Glutamatergic neuron (in vitro differentiated cells): ENCODE measurements at regions not wholly inside any gene's neighbourhood (a gene's known extent, or its start where the extent isn't known, plus 50 kb on each side); places are given as distances from the start of the nearest gene placed in this dataset.

Source experiments
- DNase-seq: peaks from one replicate; pipeline ENCODE4 v3.0.0; 2022
- H3K27ac Mint-ChIP-seq: one replicate; pipeline ENCODE4 v1.8.0; 2020; ENCODE audit warnings: mild to moderate bottlenecking, mixed read lengths, inconsistent platforms; ENCODE audit not compliant: unreplicated experiment
- H3K27me3 Mint-ChIP-seq: one replicate; pipeline ENCODE4 v1.8.0; 2020; ENCODE audit warnings: mild to moderate bottlenecking, moderate library complexity, mixed read lengths, inconsistent platforms; ENCODE audit not compliant: unreplicated experiment
- H3K36me3 Mint-ChIP-seq: one replicate; pipeline ENCODE4 v1.8.0; 2020; ENCODE audit warnings: mild to moderate bottlenecking, mixed read lengths, inconsistent platforms; ENCODE audit not compliant: unreplicated experiment
- H3K4me1 Mint-ChIP-seq: one replicate; pipeline ENCODE4 v1.8.0; 2020; ENCODE audit warnings: mild to moderate bottlenecking, low read depth, mixed read lengths, inconsistent platforms; ENCODE audit not compliant: unreplicated experiment
- H3K4me3 Mint-ChIP-seq: one replicate; pipeline ENCODE4 v1.8.0; 2020; ENCODE audit warnings: mild to moderate bottlenecking, mixed read lengths, inconsistent platforms; ENCODE audit not compliant: unreplicated experiment
- H3K9me3 Mint-ChIP-seq: one replicate; pipeline ENCODE4 v1.8.0; 2020; ENCODE audit warnings: mild to moderate bottlenecking, moderate library complexity, mixed read lengths, inconsistent platforms; ENCODE audit not compliant: unreplicated experiment
- TF ChIP-seq, protein P1 (sequence below): fragments of 200-600 bp; sonication (generic); IDR thresholded peaks from one replicate; pipeline ENCODE4 v1.5.0; 2021; ENCODE audit not compliant: partially characterized antibody, unreplicated experiment

DNA sequence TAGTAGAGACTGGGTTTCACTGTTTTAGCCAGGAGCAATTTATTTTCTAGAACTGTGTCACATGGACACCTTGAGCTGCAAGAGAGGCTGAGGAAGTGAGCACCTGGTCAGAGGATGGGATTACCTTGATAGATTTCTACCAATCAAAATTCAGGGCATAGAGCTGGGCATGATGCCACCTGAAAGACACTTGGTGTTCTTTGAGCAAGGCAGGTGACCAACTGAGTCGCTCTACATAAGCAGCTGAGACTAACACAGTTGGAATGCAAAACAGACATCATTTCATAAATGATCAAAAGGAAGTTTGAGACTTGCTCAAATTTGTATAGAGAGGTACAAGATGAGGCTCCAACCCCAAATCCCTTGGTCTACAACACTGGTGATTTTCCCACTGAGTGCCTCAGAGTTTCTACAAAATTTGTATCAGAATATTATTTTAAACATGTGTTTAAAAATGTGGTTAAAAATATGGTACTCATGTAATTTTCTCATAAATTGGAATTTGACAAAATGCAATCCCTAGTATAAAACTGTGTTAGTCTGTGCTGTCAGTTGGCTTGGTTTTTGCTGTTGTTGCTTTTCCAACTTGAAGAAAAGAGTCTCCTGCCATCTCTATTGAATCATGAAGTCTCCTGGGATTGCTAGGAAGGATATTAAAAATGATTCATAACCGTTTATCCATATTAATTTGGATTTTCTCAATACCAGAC lies 156.4 kb upstream of the MDFIC start:
- H3K27me3 Mint-ChIP-seq: no peaks in the 10 kb centered on the region
- H3K36me3 Mint-ChIP-seq: no peaks in the 10 kb centered on the region
- TF ChIP-seq, protein P1, sequence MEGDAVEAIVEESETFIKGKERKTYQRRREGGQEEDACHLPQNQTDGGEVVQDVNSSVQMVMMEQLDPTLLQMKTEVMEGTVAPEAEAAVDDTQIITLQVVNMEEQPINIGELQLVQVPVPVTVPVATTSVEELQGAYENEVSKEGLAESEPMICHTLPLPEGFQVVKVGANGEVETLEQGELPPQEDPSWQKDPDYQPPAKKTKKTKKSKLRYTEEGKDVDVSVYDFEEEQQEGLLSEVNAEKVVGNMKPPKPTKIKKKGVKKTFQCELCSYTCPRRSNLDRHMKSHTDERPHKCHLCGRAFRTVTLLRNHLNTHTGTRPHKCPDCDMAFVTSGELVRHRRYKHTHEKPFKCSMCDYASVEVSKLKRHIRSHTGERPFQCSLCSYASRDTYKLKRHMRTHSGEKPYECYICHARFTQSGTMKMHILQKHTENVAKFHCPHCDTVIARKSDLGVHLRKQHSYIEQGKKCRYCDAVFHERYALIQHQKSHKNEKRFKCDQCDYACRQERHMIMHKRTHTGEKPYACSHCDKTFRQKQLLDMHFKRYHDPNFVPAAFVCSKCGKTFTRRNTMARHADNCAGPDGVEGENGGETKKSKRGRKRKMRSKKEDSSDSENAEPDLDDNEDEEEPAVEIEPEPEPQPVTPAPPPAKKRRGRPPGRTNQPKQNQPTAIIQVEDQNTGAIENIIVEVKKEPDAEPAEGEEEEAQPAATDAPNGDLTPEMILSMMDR: no peak
- DNase-seq: no peak
- no peak overlapping the region for H3K4me3 Mint-ChIP-seq
- H3K27ac Mint-ChIP-seq: no peak overlapping the region
- no peaks in the 10 kb centered on the region for H3K9me3 Mint-ChIP-seq
- H3K4me1 Mint-ChIP-seq: no peaks in the 10 kb centered on the region

DNA sequence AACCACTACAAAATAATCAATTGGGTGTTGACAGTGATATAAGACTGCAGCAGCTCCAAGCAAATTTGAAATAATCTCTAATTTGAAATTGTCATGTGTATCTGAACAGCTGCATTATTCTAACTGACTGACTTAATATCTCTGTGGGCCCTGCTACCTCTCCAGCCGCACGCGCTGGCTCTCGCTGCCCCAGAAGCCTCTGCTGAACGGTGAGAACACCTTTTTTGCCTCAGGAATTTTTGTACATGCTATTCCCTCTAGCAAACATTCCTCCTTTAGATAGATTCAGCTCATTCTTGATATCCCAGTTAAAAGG lies 155.9 kb upstream of the MDFIC start:
- Mint-ChIP-seq H3K36me3 (no peaks in the 10 kb centered on the region), H3K9me3 (no peaks in the 10 kb centered on the region), H3K27me3 (no peaks in the 10 kb centered on the region), H3K4me1 (no peaks in the 10 kb centered on the region), H3K27ac (no peak overlapping the region), H3K4me3 (no peak overlapping the region)
- TF ChIP-seq, protein P1: no peak
- no peak for DNase-seq

- no peaks in the 10 kb centered on the region for H3K4me1 Mint-ChIP-seq
- no peak overlapping the region for H3K4me3 Mint-ChIP-seq
- H3K36me3 Mint-ChIP-seq: no peaks in the 10 kb centered on the region
- DNase-seq: no peak
- no peak overlapping the region for H3K27ac Mint-ChIP-seq
- TF ChIP-seq, protein P1: no peak
- H3K9me3 Mint-ChIP-seq: no peaks in the 10 kb centered on the region
- H3K27me3 Mint-ChIP-seq: no peaks in the 10 kb centered on the region
Observed at GRCh38 chr7:114777288-114777687, 144.6 kb upstream of the MDFIC start.

GRCh38 chr7:114783508-114783907 lies 138.4 kb upstream of the MDFIC start:
- H3K27me3 Mint-ChIP-seq: no peaks in the 10 kb centered on the region
- H3K4me1 Mint-ChIP-seq: no peaks in the 10 kb centered on the region
- H3K9me3 Mint-ChIP-seq: no peaks in the 10 kb centered on the region
- no peak for DNase-seq
- no peaks in the 10 kb centered on the region for H3K36me3 Mint-ChIP-seq
- TF ChIP-seq, protein P1: no peak
- no peak overlapping the region for H3K27ac Mint-ChIP-seq
- H3K4me3 Mint-ChIP-seq: no peak overlapping the region

- Mint-ChIP-seq H3K4me3 (no peak overlapping the region), H3K27ac (no peak overlapping the region), H3K4me1 (no peaks in the 10 kb centered on the region), H3K9me3 (no peaks in the 10 kb centered on the region), H3K27me3 (no peaks in the 10 kb centered on the region), H3K36me3 (no peaks in the 10 kb centered on the region)
- TF ChIP-seq, protein P1: no peak
- DNase-seq: no peak
Observed at GRCh38 chr7:114784177-114784576, 137.7 kb upstream of the MDFIC start.
